ENCODE measurements at regions not wholly inside any gene's neighbourhood (a gene's known extent, or its start where the extent isn't known, plus 50 kb on each side); places are given as distances from the start of the nearest gene placed in this dataset.
"Not testable (repeated sequence)": the region's sequence is repeated elsewhere in the genome, so short reads cannot be mapped to it uniquely, and the experiment has no call there.

DNA sequence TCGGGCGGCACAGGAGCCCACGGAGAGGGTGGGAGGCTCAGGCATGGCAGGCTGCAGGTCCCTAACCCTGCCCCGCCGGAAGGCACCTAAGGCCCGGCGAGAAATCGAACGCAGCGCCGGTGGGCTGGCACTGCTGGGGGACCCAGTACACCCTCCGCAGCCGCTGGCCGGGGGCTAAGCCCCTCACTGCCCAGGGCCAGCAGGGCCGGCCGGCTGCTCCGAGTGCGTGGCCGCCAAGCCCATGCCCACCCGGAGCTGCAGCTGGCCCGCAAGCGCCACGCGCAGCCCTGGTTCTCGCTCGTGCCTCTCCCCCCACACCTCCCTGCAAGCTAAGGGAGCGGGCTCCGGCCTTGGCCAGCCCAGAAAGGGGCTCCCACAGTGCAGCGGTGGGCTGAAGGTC lies 332.7 kb downstream of the HGF start:
- DNase-seq (ENCODE audit: low read depth in 2 of 2): not testable (repeated sequence)

GRCh38 chr7:81433692-81434331 lies 336.0 kb downstream of the HGF start:
- no peak for DNase-seq (ENCODE audit: low read depth in 2 of 2)

- DNase-seq (ENCODE audit: low read depth in 2 of 2): no peak
Measured at GRCh38 chr7:81433206-81433605, 336.6 kb downstream of the HGF start.

DNA sequence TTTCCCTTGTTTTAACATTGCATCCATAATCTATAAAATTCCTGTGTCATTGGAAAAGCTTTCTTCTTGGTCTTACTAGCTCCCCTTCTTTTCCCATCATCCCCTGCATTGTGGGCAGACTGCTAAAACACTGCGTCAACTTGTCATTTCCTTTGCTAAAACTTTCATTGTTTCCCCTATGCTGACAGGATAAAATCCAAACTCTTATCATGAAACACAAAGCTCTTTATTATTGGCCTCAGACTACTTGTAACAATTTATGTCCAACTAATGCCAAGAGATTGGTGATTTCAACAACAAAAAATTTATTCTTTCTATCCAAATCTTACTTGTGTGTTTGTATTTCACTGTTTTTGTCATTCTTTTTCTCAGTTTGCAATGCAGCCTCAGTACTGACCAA lies 339.1 kb downstream of the HGF start:
- no peak for DNase-seq (ENCODE audit: low read depth in 2 of 2)

DNA sequence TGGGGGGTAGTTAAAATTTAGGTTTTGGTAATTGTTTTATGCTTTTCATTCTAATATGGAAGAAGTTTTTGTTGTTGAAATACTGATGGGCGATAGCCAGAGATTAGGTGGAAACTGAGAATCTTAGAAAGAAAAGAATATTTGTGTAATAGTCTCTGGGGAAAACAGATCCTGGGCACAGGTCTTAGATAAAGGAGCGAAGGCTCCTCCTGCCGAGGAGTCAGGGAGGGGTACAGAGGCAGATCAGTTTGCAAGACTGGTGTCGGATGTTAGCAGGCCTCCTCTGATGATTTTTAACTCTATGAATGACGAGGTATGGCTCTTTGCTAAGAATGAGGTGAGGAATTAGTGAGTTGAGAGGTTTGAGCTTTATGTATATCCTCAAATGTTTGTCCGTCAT lies 339.7 kb downstream of the HGF start:
- DNase-seq (ENCODE audit: low read depth in 2 of 2): no peak

DNA sequence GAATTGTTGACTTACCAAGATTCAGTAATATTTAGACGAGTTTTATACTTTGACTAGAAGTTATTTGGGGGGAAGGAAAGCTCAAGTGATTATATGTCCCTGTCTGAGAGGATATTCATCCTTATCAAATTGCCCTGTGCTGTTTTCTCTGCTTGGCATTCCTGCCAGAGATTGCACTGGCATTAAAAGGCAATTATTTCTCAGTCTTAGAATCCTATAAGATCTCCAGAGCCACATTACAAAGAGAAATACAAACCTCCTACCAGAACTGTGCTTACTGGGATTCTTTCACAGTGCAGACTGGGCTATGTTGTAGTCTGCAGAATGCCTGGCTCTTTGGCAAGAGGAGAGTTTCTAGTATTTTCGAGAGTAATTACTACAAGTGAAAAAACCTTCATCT lies 342.4 kb downstream of the HGF start:
- DNase-seq (ENCODE audit: low read depth in 2 of 2): no peak

DNA sequence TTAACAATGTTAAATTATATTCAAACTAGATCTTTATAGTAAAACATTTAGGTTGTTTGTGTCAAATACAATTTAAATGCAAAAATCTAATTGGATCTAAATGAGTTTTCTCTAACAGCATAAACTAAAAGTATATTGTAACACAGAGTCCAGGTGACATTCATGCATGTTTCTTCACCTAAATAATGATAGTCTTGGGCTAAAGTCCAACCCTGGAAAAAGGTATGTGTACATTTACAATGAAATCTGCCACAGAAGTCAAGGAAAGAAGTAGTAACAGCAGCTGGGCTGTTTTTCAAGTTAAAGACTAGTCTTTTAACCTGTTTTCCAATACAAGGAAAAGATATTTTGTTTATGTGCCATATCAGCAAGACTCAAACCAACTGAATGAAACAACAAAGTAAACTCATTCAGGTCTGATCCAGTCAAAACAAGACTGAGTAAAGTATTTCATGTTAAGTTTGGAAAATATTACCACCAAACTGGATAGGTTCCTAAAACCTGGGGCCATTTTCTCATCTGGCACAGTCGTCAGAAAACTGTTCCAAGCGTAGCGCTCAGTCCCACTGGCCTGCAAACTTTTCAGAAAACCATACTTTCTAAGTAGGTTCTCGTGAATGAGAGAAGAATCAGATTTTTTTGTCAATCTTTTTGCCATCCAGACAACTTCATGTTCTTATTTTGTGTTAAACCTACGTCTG lies 349.2 kb downstream of the HGF start:
- DNase-seq (ENCODE audit: low read depth in 2 of 2): no peak

GRCh38 chr7:81419731-81420130 lies 350.1 kb downstream of the HGF start:
- no peak for DNase-seq (ENCODE audit: low read depth in 2 of 2)

DNA sequence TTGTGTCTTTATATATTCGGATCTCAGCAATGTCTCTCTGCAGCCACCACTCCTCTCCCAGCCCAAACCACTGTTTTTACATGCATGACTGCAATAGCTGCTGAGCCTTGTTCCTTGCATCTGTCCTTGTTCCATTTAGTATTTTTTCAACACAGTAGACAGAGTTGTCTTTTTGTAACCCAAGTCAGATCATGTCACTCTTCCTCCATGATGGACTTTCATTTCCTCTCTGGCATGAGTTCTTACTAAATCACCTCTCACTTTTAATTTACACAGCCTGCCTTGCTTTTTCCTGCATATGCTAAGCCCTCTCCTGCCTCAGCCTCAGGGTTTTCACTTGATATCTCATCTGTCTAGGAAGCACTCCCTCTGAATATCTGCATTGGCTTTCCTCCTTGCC lies 353.2 kb downstream of the HGF start:
- DNase-seq (ENCODE audit: low read depth in 2 of 2): no peak

DNA sequence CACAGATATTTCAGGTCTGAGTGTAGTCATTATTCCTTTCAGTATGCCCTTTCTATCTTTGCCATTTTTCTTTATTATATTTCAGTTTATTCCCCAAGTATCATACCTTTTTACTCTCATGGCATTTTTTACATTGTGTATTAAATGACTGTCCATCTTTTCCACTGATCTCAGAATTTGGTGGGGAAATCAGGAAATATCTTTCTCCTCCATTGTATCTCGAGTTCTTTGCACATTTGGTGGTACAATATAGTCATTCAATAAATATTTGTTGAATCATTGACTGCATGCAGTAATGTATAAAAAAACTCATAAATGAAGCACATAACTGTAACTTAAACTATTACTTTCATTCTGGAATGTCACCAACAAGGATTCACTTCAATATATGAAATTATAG lies 354.7 kb downstream of the HGF start:
- no peak for DNase-seq (ENCODE audit: low read depth in 2 of 2)

DNA sequence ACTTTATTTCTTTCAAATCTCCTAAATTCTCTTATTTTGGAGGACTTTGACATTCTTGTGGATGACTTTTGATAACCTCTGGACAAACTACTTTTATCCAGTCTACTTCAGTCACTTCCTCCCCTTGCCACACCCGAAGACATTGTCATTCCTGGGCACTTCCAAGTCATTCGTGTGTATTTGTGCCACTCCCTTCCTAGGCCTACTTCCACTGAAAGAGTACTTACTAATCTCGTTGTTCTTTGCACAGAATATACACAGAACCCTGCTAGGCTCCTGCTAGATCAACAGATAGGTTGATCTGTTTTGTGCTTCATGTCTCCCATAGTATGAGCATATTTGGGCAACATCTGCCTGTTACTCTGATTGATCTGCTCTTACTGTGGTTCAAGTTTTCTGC lies 355.4 kb downstream of the HGF start:
- no peak for DNase-seq (ENCODE audit: low read depth in 2 of 2)

DNA sequence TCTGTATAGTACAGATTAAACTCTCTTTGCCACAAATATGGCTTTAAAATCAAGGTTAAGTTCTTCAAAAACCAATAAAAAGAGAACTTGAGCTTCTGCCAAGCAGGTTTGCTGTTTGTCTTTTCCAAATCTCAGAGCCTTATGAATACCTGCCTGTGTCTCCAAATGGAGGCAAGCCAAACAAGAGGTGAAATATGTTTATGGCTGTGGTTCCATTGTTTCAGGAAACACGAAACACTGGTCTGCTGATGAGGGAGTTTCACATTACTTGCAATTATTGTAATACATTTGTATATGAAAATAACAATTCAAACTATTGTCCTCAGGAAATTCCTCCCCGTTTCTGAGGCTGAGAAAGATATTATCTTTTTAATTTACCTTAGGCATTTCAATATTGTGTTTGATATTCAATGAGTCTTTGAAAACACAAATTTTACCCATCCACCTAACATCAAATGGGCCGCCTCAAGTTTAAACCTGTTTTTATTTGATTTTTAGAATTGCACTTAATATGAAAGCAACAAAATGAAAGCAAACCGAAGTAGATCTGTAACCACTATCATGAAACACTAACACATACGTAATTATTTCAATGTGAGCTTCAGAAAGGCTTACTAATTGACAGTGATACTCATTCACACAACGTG lies 359.3 kb downstream of the HGF start:
- DNase-seq (ENCODE audit: low read depth in 2 of 2): no peak

DNA sequence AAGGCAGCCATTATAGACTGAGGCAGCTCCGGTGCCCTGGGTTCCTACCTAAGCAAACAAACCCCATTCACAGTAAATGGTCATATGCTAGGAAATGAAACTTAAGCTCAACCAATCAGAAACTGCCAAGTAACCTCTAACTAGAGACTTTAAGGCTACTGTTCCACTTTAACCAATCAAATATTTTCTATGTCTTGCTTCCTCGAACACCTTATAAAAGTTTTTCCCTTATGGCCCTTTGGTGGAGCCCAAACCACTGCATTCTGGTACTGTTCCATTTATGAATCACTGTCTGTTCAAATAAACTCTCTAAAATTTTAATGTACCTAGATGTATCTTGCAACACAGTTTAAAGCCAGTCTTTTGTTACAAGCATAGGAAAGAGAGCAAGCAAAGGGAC lies 361.1 kb downstream of the HGF start:
- no peak for DNase-seq (ENCODE audit: low read depth in 2 of 2)

DNA sequence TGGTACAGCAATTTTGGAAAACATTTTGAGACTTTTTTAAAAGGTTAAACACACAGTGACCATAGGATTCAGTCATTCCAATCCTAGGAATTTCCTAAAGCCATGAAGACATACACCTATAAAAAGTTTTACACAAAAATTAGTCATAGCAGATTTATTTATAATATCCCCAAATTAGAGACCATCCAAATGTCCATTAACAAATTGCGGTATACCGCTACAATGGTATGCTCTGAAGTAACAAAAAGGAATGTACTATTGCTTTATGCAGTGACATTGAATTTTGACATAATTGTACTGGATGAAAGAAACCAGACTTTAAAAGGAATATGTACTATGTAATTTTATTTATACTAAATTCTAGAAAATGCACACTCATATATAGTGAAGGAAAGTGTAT lies 362.8 kb downstream of the HGF start:
- no peak for DNase-seq (ENCODE audit: low read depth in 2 of 2)

- no peak for DNase-seq (ENCODE audit: low read depth in 2 of 2)
Measured at GRCh38 chr7:81404669-81405068, 365.2 kb downstream of the HGF start.

DNA sequence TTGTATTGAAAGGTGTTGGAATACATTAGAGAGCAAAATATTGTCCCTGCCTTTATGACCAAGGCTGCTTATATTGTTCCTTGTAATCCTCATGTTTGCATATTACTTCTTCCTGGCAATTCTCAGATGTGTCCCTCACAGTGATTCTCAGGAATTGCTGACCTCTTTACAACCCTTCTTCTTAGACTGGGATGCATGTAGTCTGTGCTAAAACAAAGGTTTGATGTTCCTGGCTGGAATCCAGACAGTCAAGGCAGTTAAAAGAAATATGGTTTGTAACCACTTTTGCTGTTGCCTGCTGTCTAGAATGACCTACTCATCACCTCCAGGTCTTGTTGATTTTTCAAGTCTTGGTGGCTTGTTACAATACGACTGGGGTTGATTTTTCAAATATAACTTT lies 367.6 kb downstream of the HGF start:
- DNase-seq (ENCODE audit: low read depth in 2 of 2): no peak

DNA sequence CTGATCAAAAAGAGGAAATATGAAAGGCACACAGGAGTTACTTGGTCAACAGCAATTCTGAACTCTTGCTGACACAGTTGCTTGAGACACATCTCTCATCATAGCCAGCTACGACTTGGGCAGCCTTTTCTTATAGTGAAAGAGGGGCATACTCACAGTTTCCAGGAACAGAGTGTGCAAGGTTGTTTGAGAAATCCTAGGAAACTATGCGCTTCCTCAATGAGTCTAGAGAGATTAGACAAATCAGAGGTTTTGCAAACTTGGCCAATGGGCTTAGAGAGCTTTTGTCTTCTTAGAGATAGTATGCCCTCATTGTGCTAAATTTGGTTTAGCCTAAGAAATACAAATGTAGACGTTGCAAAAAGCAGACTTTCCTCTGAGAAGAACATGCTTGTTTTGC lies 370.4 kb downstream of the HGF start:
- no peak for DNase-seq (ENCODE audit: low read depth in 2 of 2)

DNA sequence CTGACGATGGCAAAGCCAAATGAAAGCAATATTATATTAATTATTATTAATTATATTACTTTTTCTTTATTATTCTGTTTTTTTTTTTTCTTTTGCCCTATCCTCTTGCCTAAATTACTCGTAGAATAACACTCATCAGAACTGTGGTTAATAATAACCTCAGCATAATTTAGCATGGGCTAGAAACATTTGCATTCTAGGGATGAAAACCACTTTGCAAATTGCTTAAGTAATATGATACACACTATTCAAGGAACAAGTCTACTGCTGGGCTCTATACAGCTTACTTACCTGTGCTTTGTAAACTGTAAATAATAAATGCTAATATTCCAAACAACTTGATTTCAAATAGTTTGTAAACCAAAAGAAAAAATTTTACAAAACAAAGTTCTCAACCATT lies 375.8 kb downstream of the HGF start:
- DNase-seq (ENCODE audit: low read depth in 2 of 2): no peak

DNA sequence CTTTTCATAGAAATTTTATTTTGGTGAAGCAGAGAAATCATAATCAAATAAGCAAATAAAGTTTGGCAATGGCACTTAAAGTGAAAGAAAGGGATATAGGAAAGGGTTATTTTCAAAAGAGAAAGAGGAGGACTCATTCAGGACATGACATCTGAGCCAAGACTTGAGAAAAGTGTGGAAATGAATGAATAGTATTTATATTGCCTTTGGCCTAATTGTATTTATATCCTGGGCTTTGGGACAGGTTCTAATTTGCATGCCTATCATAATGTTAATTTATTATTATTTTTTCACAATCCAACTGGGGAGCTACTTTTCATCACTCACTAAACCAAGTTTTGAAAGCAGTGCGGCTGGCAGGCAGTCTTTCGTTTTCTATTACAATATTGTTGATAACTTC lies 376.8 kb downstream of the HGF start:
- no peak for DNase-seq (ENCODE audit: low read depth in 2 of 2)

GRCh38 chr7:81385370-81385769 lies 384.5 kb downstream of the HGF start:
- DNase-seq (ENCODE audit: low read depth in 2 of 2): no peak

DNA sequence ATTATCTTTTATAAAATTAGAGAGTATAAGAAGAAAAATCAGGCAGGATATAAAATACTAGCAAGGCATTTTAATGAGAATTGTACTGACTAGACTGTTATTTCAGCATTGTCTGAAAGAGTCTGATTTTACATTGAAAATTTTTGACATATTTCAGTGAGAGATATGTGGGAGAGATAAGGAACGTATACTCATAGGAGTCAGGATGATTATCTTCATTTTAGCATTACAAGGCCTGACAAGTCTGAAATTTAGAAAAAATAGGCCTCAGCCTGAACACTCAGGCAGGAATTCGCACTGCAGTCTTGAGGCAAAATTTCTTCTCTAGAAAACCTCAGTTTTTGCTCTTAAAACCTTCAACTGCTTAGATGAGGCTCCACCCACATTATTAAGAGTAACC lies 386.0 kb downstream of the HGF start:
- no peak for DNase-seq (ENCODE audit: low read depth in 2 of 2)

- DNase-seq (ENCODE audit: low read depth in 2 of 2): not testable (repeated sequence)
Measured at GRCh38 chr7:81374641-81375040, 395.2 kb downstream of the HGF start.

DNA sequence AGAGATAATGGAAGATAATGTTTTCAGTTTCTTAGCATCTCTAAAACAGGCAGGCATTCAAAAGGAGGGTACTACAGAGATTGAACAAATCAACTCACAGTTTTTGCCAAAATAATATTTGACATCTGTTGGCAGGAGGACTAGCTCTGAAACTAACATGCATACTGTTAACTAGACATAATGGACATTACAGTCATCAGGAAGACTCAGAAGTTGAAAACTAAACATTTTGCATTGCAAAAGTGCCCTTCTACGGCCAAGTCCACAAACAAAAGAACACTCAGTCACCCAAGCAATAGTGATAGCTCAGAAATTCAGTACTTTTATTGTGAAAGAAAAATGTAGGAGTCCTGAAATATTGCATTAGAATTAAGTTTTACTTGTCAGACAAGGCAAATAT lies 399.0 kb downstream of the HGF start:
- no peak for DNase-seq (ENCODE audit: low read depth in 2 of 2)

All from stimulated activated CD4-positive, alpha-beta T cell treated with anti-CD3 and anti-CD28 coated beads, Interleukin-15, amount 100 ng/mL, for 48 hours (primary cell).